ENCODE measurements at regions not wholly inside any gene's neighbourhood (a gene's known extent, or its start where the extent isn't known, plus 50 kb on each side); places are given as distances from the start of the nearest gene placed in this dataset.

DNA sequence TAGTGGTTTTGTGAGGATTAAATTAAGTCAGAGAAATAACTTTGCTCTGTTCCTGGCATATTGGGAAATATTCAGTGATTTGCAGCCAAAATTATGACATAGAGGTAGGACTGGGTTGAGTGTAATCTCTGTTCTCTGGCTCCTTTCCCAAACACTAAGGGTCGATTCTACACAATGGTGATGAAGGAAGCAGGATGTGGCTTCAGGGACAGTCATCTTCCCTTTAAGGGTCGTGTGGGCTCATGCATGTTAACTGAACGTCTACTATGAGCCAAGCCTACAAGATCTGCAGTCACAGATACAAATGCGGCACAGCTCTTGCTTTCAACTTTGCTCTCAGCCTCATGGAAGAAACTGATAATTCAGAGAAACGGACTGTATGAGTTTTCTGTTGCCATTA is 381.6 kb downstream of the VRK1 start:
- TF ChIP-seq, protein P1, sequence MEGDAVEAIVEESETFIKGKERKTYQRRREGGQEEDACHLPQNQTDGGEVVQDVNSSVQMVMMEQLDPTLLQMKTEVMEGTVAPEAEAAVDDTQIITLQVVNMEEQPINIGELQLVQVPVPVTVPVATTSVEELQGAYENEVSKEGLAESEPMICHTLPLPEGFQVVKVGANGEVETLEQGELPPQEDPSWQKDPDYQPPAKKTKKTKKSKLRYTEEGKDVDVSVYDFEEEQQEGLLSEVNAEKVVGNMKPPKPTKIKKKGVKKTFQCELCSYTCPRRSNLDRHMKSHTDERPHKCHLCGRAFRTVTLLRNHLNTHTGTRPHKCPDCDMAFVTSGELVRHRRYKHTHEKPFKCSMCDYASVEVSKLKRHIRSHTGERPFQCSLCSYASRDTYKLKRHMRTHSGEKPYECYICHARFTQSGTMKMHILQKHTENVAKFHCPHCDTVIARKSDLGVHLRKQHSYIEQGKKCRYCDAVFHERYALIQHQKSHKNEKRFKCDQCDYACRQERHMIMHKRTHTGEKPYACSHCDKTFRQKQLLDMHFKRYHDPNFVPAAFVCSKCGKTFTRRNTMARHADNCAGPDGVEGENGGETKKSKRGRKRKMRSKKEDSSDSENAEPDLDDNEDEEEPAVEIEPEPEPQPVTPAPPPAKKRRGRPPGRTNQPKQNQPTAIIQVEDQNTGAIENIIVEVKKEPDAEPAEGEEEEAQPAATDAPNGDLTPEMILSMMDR (IDR thresholded peaks at IDR 0.05) = no peak
- no peak for TF ChIP-seq POLR2A (IDR thresholded peaks at IDR 0.05)

All from breast epithelium (tissue), 3 donors.